ENCODE measurements at regions not wholly inside any gene's neighbourhood (a gene's known extent, or its start where the extent isn't known, plus 50 kb on each side); places are given as distances from the start of the nearest gene placed in this dataset.

GRCh38 chr12:33129500-33129899 is 232.9 kb upstream of the PKP2 start:
- no peak for DNase-seq
- Histone ChIP-seq H3K36me3 (replicated peaks in 1 of 2) (no peaks in the 10 kb centered on the region), H3K4me3 (no peak overlapping the region), H3K27me3 (no peaks in the 10 kb centered on the region), H3K4me1 (replicated peaks in 1 of 2) (no peaks in the 10 kb centered on the region), H3K9me3 (replicated peaks in 1 of 3) (no peaks in the 10 kb centered on the region), H3K27ac (no peak overlapping the region)
- intact Hi-C loops (cut with DNase I): no loop called here
- TF ChIP-seq, protein P1, sequence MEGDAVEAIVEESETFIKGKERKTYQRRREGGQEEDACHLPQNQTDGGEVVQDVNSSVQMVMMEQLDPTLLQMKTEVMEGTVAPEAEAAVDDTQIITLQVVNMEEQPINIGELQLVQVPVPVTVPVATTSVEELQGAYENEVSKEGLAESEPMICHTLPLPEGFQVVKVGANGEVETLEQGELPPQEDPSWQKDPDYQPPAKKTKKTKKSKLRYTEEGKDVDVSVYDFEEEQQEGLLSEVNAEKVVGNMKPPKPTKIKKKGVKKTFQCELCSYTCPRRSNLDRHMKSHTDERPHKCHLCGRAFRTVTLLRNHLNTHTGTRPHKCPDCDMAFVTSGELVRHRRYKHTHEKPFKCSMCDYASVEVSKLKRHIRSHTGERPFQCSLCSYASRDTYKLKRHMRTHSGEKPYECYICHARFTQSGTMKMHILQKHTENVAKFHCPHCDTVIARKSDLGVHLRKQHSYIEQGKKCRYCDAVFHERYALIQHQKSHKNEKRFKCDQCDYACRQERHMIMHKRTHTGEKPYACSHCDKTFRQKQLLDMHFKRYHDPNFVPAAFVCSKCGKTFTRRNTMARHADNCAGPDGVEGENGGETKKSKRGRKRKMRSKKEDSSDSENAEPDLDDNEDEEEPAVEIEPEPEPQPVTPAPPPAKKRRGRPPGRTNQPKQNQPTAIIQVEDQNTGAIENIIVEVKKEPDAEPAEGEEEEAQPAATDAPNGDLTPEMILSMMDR (IDR thresholded peaks at IDR 0.05): no peak
- TF ChIP-seq POLR2A (IDR thresholded peaks at IDR 0.05): no peak
- WGBS, 4 donors: 48 to 79% (median 70%) methylated on average over 1 of the region's 1 CpG

GRCh38 chr12:33125755-33126154 is 229.2 kb upstream of the PKP2 start:
- Histone ChIP-seq H3K4me1 (replicated peaks in 1 of 2) (no peaks in the 10 kb centered on the region), H3K9me3 (replicated peaks in 1 of 3) (no peaks in the 10 kb centered on the region), H3K4me3 (no peak overlapping the region), H3K27me3 (no peaks in the 10 kb centered on the region), H3K36me3 (replicated peaks in 1 of 2) (no peaks in the 10 kb centered on the region), H3K27ac (no peak overlapping the region)
- TF ChIP-seq, protein P1 (IDR thresholded peaks at IDR 0.05): no peak
- no peak for TF ChIP-seq POLR2A (IDR thresholded peaks at IDR 0.05)
- no peak for DNase-seq
- intact Hi-C loops (cut with DNase I): no loop called here

DNA sequence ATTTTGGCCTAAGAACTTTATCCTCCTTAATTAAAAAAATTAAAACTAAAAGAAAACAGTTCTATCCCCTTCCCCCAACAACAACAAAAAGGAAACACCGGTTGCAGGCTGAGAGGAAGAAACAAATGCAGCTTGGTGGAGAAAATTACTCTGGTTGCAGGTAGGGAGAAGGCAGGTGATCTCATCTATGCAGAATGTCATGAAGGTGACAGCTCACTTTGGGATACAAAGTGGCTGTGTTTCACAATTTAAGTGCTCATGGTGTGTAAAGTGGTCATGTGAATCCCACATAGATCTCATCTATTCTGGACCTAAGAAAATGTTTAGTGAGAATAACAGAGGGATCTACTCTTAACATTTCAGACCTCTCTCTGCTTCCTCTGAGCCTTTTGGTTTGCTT is 219.7 kb upstream of the PKP2 start:
- H3K4me1 ChIP-seq (replicated peaks in 1 of 2): no peaks in the 10 kb centered on the region
- no peaks in the 10 kb centered on the region for H3K27me3 ChIP-seq
- no peaks in the 10 kb centered on the region for H3K9me3 ChIP-seq (replicated peaks in 1 of 3)
- no peaks in the 10 kb centered on the region for H3K36me3 ChIP-seq (replicated peaks in 1 of 2)
- no peak for TF ChIP-seq POLR2A (IDR thresholded peaks at IDR 0.05)
- TF ChIP-seq, protein P1 (IDR thresholded peaks at IDR 0.05): no peak
- no peak for DNase-seq
- WGBS, 4 donors: 40 to 52% (median 46%) methylated on average over 1 of the region's 1 CpG
- no peak overlapping the region for H3K4me3 ChIP-seq
- no peak overlapping the region for H3K27ac ChIP-seq
- intact Hi-C loops (cut with DNase I): no loop called here

- Histone ChIP-seq H3K27me3 (no peaks in the 10 kb centered on the region), H3K27ac (no peak overlapping the region), H3K36me3 (replicated peaks in 1 of 2) (no peaks in the 10 kb centered on the region), H3K9me3 (replicated peaks in 1 of 3) (no peaks in the 10 kb centered on the region), H3K4me3 (no peak overlapping the region), H3K4me1 (replicated peaks in 1 of 2) (no peaks in the 10 kb centered on the region)
- no peak for DNase-seq
- intact Hi-C loops (cut with DNase I): no loop called here
- TF ChIP-seq, protein P1 (IDR thresholded peaks at IDR 0.05): no peak
- TF ChIP-seq POLR2A (IDR thresholded peaks at IDR 0.05): no peak
- WGBS, 4 donors: 19 to 67% (median 55%) methylated on average over 2 of the region's 2 CpGs
These were observed 219.1 kb upstream of the PKP2 start for GRCh38 chr12:33115716-33116115.

All from adrenal gland (tissue), 9 donors.